GM19025 (cell line): ENCODE measurements at regions not wholly inside any gene's neighbourhood (a gene's known extent, or its start where the extent isn't known, plus 50 kb on each side); places are given as distances from the start of the nearest gene placed in this dataset.
"Not testable (repeated sequence)": the region's sequence is repeated elsewhere in the genome, so short reads cannot be mapped to it uniquely, and the experiment has no call there.

Source experiments
- ATAC-seq: cut with Tn5 transposase; IDR thresholded peaks from one replicate; pipeline ENCODE4 v1.9.1; 2021; ENCODE audit warnings: mild to moderate bottlenecking, low read depth, moderate library complexity; ENCODE audit not compliant: unreplicated experiment

DNA sequence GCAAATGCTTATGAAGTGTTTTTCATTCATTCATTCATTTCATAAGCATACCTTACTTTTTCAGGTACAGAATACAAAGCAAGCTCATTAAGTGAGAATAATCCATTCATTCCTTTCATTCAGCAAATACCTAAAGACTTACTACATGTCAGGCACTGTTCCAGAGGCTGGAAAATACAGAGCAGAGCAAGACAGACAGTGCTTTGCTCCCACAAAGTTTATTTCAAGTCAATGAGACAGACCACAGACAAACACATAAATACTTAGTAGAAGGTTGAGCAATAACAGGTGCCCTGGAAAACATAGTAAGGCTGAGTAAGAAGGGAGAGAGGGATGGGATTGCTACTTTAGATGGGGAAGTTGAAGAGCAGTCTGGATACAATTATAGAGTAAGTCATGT is 309.8 kb downstream of the C1D start:
- no peak for ATAC-seq

DNA sequence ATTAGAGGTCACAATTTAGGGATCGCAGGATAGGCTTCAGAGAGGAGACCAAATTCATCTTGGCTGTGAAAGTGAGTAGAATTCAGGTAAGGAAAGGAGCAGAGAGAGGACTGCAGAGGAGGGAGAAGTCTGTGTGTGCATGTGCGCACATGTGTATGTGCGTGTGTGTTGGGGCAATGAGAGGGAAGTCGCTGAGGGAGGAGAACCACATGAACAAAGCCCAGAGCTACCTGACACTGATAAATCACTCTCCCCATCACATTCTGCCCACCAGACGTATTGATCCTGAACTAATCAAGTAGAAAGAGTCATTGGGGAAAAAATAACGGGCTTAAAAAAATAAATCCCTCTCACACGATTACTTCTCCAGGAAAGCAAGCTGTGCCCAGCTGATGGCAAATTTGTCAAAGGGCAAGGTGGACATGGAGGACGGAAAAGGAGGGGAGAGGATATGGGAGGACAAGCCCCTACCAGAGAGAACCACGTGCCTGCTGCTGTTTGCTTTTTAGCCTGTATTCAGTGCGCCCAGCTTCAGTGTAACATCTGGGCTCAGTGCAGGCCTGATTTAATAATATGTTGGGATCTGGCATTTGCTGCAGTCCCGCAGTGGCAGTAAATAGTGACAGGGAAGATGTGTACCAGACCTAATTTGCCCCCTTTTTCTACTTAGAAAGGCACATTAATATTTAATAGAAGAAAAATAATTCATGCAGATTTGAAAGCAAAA is 307.5 kb downstream of the C1D start:
- no peak for ATAC-seq

DNA sequence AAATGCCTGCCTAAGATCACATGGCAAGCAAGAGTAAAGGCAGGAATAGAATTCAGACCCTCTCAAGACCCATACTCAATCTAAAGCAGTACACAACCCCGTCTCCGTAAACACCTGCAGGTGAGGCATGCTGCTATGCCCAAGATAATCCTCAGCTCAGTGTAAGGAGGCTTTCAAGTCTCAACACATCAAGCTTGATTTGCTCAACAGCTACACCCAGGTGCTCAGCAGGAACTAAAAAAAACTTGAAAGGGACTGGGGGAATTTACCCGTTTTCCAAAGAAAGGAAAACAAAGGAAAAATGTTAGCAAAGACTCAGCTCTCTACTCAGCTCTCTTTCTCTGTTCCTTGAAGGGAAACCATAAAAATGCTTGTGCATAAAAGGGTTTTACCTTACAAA is 301.8 kb downstream of the C1D start:
- ATAC-seq, result no peak

DNA sequence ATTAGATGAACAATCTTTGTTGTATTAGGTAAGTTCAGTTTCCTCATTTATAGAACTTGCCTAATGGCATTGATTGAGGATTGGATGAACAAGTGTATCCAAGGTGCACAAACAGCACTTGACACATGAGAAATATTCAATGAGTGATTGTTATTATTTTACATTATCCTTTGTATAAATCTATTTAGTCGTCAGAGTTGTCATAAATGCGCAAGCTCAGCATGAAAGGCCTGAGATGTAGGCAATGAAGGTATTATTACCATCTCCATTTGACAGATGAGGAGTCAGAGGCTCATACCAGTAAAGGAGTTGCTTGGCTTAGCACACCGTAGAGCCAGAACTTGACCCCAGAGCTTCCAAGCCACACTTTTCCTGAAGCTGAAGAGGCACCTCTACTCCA is 291.4 kb downstream of the C1D start:
- no peak for ATAC-seq

DNA sequence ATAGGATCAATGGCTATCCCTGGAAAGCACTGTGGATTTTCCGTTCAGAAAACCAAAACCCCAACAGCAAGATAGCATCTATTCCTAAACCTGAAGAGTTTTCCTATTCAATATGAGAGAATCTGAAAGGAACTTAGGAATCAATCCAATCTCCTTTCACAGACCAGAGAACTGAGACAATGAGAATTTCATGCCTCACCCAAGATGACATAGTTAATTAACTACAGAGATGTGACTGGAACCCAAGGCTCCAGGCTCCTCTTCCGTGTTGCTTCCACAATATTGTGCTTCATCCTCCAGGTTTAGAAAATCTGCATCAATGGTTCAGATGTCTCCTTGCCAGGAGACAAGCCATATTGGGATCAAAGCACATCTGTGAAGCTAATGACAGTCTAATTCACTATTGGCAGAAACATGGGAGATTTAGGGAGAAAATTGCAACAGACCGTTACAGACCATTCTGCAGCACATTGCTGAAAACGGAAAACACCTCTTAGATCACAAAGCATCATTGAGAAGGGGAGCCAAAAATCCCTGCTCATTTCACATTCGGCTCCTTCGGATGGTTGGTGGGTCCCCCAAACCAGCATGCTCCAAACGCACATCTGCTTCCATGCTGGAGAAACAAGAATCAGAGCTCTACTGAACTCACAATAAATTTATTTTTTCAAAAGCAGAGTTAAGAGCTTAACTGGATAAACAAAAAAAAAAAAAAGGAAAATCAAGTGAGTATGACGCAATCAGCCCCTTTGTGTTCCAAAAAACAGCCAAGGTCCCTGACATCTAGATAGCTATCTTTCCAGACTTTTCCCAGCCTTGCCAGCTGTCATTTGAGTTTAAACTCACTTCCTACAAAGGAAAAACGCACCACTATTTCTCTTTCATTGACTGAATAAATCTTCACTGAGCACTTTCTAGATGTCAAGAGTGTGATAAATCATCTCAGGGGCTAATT is 290.3 kb downstream of the C1D start:
- ATAC-seq, result no peak

DNA sequence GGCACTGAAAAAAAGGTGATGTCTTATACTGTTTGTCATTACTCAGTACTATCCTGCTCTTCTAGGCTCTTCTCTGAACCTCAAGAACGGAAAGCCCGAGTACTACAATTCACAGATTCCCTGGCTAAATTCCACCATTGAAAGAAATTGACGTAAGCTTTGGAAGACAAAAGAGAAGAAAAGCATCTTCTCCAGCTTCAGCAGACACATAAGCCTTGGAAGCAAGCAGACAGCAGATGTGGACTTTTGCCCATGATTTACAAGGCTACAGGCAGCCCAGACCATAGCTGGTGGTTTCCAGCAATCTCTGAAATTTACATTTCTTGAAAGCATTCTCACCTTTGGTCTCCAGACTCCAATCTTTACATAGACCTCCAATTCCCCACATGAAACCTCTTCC is 289.0 kb downstream of the C1D start:
- ATAC-seq, result no peak

DNA sequence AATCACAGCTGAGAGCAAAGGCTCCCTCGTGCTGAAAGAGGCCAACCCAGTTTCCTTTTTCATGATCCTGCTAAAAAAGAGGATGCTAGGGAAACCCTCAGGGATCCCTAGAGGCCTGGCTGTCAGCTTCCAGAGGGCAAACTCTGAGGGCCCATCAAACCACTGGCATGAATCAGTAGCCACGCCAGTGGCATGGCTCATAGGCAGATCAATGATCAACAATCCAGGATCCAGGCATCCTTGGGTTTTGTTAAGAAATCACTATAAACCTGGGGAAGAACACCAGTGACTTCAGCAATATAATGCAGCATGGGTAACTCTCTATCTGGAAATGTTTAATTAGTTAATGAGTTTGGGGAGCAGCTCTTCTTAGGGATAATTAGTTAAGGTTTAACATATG is 286.5 kb downstream of the C1D start:
- ATAC-seq, result no peak

DNA sequence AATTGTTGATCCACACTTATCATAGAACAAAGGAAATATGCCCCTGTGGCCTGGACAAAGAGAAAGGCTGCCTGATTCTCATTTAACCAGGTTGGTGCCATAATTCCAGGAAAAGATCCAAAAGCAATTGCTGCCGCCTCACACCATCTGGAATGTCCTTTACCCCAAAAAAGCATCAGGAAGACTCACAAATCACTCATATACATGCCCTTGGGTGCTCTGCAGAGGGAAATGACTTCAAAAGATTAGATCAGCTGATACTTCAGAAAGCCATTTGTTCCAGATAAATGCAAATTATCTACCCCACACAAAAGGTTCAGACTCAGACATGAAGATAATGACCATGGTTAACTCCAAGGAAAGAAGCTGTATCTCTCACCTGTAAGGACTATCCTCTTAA is 285.8 kb downstream of the C1D start:
- ATAC-seq, result no peak

DNA sequence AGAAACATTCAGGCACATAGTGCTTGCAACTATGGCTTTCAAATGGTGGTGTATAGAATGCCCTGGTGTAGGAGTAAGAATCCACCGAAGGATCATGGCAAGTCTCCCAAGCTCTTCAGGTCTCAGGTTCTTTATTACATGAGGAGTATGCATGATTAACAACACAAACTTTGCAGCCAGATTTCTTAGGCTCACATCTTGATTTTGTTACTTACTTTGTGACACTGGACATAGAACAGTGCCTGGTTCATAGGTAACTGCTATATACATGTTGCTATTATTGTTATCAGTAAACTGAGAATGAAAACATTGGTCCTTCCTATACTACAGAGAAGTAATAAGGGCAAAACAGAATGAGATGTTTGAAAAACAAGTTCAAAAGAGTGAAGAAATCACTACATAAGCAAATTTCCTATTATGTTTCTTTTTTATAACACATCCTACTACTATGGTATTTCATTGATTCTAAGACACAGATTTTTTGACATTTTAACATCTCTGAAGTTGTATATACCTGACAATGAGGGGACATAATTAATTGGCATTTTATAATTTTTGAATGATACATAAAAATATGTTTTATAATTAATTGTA is 284.9 kb downstream of the C1D start:
- ATAC-seq, result no peak

DNA sequence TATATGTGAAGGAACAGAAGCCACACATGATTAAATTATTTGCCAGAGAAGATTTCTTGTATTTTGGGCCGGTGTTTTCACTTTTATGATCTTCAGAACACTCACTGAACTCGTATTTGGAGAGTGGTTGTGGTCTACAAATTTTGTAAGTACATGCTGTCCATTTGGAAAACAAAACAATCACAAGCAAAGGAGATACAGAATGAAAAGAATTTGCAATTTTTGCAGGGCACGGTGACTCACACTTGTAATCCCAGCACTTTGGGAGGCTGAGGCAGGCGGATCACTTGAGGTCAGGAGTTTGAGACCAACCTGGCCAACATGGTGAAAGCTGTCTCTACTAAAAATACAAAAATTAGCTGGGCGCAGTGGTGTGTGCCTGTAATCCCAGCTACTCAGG is 282.0 kb downstream of the C1D start:
- ATAC-seq, result not testable (repeated sequence)

DNA sequence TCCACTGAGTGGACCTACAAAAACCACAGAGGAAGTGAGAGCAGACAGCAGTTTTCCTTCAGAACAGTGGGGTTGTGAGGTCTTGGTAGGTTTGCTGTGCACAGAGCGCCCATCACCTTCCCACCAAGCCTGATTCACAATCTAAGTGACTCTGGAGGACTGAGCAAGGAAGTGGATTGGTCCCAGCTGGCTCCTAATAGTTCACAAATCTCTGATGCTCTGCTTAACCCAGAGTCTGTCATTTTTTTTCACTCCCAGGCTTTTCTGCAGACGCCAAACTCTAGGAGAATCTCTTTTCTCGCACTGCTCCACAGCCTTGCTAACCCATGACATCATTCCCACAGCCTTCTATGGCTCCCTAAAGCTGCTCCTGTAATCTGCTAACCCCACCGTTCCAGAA is 280.4 kb downstream of the C1D start:
- ATAC-seq, result no peak

DNA sequence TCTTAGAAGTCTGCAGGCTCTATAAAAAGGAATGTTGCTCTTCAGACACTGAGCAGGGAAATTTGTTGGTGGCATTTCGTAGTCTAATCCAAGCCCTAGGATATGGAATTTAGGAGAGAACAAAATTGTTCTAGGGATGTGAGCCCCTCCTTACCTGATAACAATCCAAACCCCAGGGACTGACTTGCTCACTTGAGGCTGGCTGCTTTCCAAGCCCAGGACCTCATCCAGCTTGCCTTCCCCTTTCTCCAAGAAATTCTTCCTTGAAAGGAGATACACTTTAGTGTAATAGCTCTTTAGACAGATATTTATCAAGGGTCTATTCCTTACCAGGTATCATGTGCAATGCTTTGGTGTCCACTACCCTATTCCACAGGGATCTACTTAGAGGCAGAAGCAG is 279.8 kb downstream of the C1D start:
- ATAC-seq, result no peak

DNA sequence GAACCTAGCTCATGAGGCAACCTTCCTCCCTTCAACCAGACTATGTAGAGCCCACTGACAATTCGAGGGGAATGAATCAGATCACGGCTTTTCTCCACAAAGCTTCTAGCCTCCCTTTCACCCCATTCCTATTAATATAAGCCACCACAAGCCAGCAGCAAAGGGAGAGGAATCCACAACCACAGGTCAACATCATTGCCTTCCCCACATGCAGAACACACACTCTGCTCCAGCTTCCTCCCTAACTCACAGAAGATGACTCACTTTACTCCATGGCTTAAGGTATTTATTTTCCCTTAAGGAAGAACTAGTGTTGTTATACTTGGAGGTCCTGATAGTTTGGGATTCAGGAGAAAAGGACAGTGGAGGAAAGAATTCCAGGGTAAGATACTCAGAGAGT is 272.2 kb downstream of the C1D start:
- ATAC-seq, result no peak

DNA sequence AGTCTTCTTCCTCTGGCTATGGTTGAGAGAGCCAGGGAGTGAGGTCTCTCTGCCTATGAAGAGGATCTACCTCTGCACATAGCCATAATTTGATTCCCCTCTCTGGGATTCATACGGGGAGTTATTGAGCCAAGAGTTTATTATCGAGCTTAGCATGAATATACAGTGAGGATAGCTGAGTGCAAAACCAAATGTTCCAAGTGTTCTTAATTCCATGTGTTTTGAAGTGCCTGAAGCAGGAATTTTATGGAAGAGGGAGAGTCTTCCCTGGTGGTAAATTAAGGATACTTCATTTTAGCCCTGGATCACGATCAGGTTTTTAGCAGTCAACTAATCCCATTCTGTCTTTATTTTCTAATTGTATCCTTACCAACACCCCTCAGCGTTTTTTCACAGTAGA is 270.6 kb downstream of the C1D start:
- ATAC-seq, result no peak

DNA sequence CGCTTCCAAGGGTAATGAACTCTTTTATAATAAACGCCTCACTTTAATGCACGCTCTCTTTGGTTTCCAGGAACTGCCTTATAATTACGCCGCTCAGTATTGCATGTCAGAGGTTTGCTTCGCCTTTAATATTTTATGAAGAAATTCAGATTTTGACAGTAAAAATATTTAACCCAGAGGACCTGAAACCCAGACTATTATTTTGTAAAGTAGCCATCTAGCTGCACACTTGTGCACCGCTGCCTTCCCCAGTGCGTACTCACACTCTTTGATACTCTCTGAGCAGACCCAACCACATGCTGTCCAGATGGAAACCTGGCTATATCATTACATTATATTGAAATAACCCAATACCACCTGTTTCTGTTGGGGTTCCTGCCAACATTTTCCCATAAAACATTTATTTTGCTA is 270.1 kb downstream of the C1D start:
- no peak for ATAC-seq

DNA sequence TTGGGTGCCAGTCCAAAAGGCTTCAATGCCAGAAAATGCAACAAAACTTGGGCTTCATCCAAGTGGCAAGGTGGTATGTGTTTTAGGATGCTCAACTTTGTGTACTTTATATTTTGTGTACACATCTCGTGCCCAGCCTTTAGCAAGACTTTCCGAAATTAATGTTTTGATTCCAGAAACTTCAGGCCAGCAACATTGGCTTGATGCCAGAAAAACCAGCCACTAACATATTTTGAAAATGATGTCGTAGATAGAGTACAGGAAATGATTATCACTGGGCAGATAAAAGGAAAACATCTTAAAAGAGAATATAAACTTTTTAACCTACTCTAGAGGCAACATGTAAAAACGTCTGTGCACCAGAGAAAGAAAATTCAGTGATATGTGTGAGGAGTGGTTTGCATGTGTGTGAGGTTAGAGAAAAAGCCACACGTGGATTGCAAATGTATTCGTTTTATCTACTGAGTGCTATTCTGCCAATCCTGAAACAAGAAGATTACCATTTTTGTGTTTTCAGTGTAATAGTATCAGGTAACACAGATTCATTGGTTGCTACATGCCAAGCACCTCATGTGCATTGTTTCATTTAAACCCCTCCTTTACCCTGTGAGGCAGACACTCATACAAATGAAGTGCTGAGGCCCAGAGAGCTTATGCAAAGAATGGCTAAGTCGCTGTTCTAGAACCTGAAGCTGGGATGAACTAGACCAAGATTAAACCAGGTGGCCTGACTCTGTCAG is 264.8 kb downstream of the C1D start:
- no peak for ATAC-seq

DNA sequence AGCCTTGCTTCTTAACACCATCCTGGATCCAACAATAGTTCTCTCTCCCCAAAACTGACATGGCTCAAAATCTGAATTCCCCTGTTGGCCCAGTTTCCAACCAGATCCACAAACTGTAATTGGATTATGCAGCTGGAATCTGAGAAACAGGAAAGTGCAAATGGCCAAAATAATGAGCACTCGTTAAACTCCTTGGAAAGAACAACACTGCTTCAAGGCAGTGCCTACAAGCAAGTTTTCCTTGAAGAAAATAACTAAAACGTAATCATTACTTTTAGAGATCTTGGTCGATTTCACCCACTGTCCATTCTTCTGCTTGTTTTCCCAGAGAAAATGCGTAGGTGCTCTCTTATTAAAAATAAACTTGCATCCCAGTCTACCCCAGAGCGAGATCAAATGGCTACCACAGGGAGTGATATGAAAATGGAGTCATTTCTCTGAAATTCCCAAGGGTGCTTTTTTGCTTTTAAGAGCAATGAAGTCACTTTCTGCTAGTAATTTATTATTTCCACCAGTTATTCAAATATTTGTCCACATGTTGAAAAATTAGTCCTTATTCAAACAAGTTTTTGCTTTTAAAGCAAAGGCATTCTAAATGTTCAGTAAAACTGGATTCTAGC is 264.2 kb downstream of the C1D start:
- ATAC-seq, result no peak

DNA sequence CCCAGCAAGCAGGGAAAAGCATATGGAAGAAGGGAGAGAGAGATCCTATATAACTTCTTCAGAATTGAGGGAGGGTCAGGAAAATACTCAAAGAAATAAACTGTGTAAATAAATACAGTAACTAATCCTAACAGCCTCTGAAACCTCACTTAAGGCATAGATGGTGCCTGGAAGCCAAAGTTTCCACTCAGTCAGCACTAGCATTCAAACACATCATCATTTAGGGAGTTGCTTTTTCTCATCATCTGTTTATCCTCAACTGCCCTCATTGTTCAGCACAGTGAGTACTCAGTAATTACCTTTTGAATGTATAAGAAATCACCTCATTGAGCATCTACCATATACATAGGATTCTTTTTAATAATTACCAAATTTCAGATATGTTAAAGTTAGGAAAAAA is 262.9 kb downstream of the C1D start:
- ATAC-seq, result no peak

DNA sequence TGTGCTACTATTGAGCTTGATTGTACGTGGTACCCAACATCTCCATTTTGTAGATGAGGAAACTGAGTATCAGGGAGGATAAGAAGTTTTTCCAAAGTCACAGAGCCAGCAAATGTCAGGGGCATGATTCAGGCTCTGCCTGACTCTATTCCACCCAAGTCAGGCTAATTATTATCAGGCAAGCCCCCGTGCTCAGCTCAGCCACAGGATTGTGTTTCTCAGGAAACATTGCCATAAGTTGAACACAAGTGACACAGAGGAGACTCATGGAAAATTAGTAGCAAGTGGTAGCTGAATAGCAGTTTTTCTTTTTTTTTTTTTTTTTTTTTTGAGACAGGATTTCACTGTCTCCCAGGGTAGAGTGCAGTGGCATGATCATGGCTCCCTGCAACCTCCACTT is 260.5 kb downstream of the C1D start:
- no peak for ATAC-seq

DNA sequence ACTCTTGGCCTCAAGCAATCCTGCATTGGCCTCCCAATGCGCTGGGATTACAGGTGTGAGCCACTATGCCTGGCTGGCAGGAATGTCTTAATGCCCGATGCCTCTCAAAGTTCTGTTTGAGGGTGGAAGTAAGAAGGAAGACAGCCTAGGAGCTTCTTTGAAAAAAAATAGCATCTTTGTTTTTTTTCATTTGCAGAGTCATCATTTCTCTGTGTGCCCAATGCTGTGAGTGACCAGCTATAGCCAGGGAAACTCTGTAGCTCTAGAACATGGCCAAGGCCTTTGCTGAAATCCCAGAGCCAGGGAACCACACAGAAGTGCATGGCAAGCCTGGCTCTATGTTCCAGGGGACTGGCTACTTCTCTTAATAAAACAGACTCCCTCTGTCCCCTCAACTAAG is 260.0 kb downstream of the C1D start:
- ATAC-seq, result no peak
